MM.1S (cell line): ENCODE measurements at regions not wholly inside any gene's neighbourhood (a gene's known extent, or its start where the extent isn't known, plus 50 kb on each side); places are given as distances from the start of the nearest gene placed in this dataset.

Experiments
- EZH2 ChIP-seq: fragments of 300-600 bp; sonication (generic); optimal IDR thresholded peaks from 2 replicates; pipeline ENCODE3; 2017; ENCODE audit warnings: low read depth, mild to moderate bottlenecking, antibody characterized with exemption, low read length, mixed read lengths
- EZH2phosphoT487 ChIP-seq: fragments of 300-600 bp; sonication (generic); IDR thresholded peaks from 2 replicates; pipeline ENCODE4 v1.6.1; 2018; ENCODE audit warnings: antibody characterized with exemption, low read length
- TF ChIP-seq, protein P1 (sequence below): fragments of 300-600 bp; sonication (generic); IDR thresholded peaks from 2 replicates; pipeline ENCODE4 v1.5.1; 2016; ENCODE audit warnings: antibody characterized with exemption, low read length, mixed read lengths

- TF ChIP-seq, protein P1, sequence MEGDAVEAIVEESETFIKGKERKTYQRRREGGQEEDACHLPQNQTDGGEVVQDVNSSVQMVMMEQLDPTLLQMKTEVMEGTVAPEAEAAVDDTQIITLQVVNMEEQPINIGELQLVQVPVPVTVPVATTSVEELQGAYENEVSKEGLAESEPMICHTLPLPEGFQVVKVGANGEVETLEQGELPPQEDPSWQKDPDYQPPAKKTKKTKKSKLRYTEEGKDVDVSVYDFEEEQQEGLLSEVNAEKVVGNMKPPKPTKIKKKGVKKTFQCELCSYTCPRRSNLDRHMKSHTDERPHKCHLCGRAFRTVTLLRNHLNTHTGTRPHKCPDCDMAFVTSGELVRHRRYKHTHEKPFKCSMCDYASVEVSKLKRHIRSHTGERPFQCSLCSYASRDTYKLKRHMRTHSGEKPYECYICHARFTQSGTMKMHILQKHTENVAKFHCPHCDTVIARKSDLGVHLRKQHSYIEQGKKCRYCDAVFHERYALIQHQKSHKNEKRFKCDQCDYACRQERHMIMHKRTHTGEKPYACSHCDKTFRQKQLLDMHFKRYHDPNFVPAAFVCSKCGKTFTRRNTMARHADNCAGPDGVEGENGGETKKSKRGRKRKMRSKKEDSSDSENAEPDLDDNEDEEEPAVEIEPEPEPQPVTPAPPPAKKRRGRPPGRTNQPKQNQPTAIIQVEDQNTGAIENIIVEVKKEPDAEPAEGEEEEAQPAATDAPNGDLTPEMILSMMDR = no peak
- no peak for TF ChIP-seq EZH2phosphoT487
- no peak for TF ChIP-seq EZH2
Measured at GRCh38 chr6:22401206-22401605, 104.4 kb upstream of the PRL start.
